ENCODE measurements at regions not wholly inside any gene's neighbourhood (a gene's known extent, or its start where the extent isn't known, plus 50 kb on each side); places are given as distances from the start of the nearest gene placed in this dataset.

DNA sequence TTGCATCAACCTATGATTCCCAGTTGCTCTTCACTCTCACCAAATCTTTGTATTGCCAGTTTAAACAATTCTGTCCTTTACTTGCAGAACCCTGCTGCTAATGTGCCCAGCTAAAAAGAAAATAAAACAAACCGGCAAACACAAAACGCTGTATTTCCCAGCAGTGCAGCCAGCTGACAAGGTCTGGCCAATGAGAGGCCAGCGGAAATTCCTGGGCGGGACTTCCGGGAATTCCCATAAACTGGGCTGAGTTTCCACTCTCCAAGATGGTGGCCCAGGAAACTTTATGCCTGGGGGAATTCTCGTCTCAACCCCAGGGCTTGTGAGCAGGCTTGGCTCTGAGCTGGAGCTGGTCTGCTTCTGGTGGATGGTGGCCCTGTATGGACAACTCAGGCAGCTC lies 807.3 kb upstream of the TMEM132C start:
- no peak overlapping the region for H3K4me3 ChIP-seq (ENCODE audit: low read depth, low read length)
- TF ChIP-seq, protein P1, sequence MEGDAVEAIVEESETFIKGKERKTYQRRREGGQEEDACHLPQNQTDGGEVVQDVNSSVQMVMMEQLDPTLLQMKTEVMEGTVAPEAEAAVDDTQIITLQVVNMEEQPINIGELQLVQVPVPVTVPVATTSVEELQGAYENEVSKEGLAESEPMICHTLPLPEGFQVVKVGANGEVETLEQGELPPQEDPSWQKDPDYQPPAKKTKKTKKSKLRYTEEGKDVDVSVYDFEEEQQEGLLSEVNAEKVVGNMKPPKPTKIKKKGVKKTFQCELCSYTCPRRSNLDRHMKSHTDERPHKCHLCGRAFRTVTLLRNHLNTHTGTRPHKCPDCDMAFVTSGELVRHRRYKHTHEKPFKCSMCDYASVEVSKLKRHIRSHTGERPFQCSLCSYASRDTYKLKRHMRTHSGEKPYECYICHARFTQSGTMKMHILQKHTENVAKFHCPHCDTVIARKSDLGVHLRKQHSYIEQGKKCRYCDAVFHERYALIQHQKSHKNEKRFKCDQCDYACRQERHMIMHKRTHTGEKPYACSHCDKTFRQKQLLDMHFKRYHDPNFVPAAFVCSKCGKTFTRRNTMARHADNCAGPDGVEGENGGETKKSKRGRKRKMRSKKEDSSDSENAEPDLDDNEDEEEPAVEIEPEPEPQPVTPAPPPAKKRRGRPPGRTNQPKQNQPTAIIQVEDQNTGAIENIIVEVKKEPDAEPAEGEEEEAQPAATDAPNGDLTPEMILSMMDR (conservative IDR thresholded peaks at IDR 0.05; ENCODE audit: low read depth, low read length), result no peak
- no peak for DNase-seq (ENCODE audit: low read depth)

DNA sequence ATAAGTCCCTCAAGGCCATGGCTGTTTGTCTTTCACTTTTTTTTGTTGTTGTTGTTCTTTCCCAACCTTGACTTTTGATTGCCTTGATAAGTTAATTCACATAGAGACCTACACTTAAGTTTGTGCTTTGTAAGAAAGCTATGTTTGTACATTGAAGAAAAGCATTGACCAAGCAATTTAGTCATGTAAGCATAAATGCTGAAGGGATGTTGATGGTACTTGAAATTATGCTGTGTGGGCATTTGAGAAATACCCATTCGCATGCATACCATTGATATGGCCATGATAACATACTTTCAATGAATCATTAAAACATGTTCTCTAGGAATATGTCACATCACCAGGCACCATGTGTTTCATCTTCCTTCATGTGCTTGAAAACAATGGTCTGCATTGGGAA lies 803.7 kb upstream of the TMEM132C start:
- no peak for DNase-seq (ENCODE audit: low read depth)
- no peak overlapping the region for H3K4me3 ChIP-seq (ENCODE audit: low read depth, low read length)
- TF ChIP-seq, protein P1 (conservative IDR thresholded peaks at IDR 0.05; ENCODE audit: low read depth, low read length), result no peak

DNA sequence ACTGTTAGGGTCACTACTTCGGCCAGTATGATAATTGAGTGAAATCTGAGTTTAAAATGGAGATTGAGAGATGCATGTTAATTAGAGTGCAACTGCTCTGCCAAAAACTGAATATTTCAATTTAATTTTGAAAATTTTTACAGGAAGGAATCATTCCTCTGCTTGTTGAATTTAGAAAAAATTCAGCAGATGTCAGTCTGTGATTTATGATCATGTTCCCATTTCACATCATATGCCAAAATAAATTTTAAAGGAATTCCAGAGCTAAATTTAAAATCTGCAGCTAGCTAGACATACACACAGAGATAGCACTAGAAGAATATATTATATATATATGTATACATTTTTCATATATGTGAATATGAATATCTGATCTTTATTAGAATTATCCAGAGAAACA lies 797.6 kb upstream of the TMEM132C start:
- TF ChIP-seq, protein P1 (conservative IDR thresholded peaks at IDR 0.05; ENCODE audit: low read depth, low read length), result no peak
- H3K4me3 ChIP-seq (ENCODE audit: low read depth, low read length), result no peak overlapping the region
- DNase-seq (ENCODE audit: low read depth), result no peak

DNA sequence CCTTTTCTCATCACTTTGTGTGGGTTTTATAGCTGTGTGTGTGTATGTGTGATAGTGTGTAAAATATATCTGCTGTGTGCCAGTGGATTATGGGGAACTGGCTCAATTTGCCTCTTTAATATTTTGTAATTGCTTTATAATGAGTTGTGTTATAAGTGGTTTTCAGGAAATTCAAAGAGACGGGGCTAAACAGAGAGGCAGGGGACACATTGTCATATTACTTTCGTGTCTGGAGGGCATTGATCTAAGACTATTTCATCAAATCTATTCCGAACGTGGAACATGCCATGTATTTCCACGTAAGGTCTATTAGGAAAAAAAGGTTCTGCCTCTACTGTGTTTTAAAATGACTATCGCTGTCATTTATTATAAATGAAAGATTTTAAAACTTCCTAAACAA lies 793.2 kb upstream of the TMEM132C start:
- no peak for DNase-seq (ENCODE audit: low read depth)
- H3K4me3 ChIP-seq (ENCODE audit: low read depth, low read length), result no peak overlapping the region
- TF ChIP-seq, protein P1 (conservative IDR thresholded peaks at IDR 0.05; ENCODE audit: low read depth, low read length), result no peak

DNA sequence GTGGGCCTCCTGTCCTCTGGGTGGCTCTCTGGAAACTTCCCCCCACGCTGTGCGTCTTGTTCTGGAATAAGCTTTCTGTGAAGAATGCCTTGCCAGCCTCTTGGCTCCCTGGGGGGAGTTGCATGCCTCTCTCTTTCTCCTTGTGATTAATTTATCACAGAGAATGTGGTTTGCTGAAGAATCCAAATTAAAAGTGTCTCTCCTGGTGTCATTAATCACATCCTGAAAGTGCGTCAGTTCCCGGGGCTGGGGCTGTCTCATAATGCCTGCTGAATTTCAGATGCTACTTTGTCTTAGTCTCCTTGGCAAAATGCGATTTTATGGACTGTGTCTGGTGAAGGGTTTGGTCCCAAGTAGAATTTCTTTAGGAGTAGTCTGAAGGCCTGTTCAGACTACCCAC lies 787.7 kb upstream of the TMEM132C start:
- no peak for DNase-seq (ENCODE audit: low read depth)
- TF ChIP-seq, protein P1 (conservative IDR thresholded peaks at IDR 0.05; ENCODE audit: low read depth, low read length), result no peak
- H3K4me3 ChIP-seq (ENCODE audit: low read depth, low read length), result no peak overlapping the region

DNA sequence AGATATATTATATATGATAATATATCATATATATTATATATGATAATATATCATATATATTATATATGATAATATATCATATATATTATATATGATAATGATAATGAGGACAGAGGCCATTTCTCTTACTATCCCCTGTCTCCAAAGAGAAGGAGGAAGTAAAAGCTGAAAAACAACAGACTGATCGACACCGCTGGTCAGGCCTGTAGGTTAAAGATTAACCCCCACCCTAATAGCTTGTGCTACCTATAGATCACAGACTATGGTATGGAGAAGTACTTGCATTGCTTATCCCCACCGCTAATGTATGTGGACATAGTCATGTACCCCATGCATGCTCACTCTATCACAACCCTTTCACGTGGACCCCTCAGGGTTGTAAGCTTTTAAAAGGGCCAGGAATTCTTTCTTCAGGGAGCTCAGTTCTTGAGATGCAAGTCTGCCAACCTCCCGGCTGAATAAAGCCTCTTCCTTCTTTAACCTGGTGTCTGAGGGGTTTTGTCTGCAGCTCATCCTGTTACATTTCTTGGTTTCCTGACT lies 786.1 kb upstream of the TMEM132C start:
- no peak for DNase-seq (ENCODE audit: low read depth)
- TF ChIP-seq, protein P1 (conservative IDR thresholded peaks at IDR 0.05; ENCODE audit: low read depth, low read length), result no peak
- H3K4me3 ChIP-seq (ENCODE audit: low read depth, low read length), result no peak overlapping the region

DNA sequence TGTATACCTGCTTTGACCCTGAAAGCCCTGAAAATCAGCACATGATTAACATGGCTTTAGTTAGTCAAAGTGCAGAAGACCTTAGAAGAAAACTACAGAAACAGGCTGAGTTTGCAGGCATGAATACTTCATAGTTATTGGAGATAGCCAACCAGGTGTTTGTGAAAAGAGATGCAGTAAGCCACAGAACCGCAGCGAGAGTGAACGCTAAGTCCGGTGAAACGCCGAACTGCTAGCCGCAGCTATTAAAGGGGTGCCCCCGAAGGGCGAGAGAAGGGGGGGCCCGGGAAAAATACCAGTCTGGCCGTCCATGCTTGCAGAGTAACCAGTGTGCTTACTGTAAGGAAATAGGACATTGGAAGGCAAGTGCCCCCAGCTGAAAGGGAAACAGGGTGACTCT lies 784.0 kb upstream of the TMEM132C start:
- TF ChIP-seq, protein P1 (conservative IDR thresholded peaks at IDR 0.05; ENCODE audit: low read depth, low read length), result no peak
- DNase-seq (ENCODE audit: low read depth), result no peak
- no peak overlapping the region for H3K4me3 ChIP-seq (ENCODE audit: low read depth, low read length)
